ENCODE measurements at regions not wholly inside any gene's neighbourhood (a gene's known extent, or its start where the extent isn't known, plus 50 kb on each side); places are given as distances from the start of the nearest gene placed in this dataset.

DNA sequence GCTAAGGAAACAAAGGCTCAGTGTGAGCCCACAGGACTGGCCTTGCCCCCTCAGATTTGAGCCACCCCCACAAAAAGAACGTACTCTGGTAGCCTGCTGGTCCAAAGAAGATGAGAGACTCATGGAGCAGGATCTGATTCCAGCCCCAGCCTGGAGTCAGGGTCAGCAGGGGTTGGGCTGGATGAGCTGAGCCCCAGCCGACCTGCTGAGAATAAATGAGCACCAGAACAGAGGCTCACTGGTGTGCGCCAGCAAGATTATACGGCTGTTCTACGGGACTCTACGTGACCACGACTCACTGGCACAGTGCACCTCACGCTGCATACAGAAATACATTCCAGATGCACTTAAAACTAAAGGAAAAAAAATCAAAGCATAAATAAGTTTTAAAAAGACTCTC is 186.0 kb upstream of the RPL38 start:
- TF ChIP-seq POLR2A (IDR thresholded peaks at IDR 0.05; ENCODE audit: low read depth, low read length) (no peak), TAF1 (IDR thresholded peaks at IDR 0.05; ENCODE audit: low read depth, low read length) (no peak), POLR2AphosphoS5 (IDR thresholded peaks at IDR 0.05; ENCODE audit: low read depth, low read length) (no peak), PAX5 (IDR thresholded peaks at IDR 0.05; ENCODE audit: insufficient read depth, low read length, severe bottlenecking) (no peak)

Data from GM12891 (cell line).